ENCODE measurements at regions not wholly inside any gene's neighbourhood (a gene's known extent, or its start where the extent isn't known, plus 50 kb on each side); places are given as distances from the start of the nearest gene placed in this dataset.

- in situ Hi-C loops (cut with MboI; ENCODE audit: low sequenced_read_pairs in 4 of 4): no loop called here
- peaks cover 0 to 2% (median 0%) of the 10 kb centered on the region in 3 donors for H3K27me3 ChIP-seq
Measured at GRCh38 chr12:115012861-115013235, 328.9 kb upstream of the TBX3 start.

GRCh38 chr12:115011703-115012102 lies 327.7 kb upstream of the TBX3 start:
- intact Hi-C loops (cut with DNase I; ENCODE audit: low total_unique reads): no loop called here
- in situ Hi-C loops (cut with MboI; ENCODE audit: low sequenced_read_pairs in 4 of 4): no loop called here
- ATAC-seq (no peak), DNase-seq (no peak)
- Histone ChIP-seq H3K27ac (no peak overlapping the region), H3K4me3 (no peak overlapping the region), H3K9me3 (no peaks in the 10 kb centered on the region), H3K27me3 (peaks cover 0 to 2% (median 0%) of the 10 kb centered on the region in 3 donors), H3K36me3 (no peaks in the 10 kb centered on the region), H3K4me1 (no peaks in the 10 kb centered on the region)
- TF ChIP-seq POLR2A (IDR thresholded peaks at IDR 0.05): no peak
- TF ChIP-seq, protein P1, sequence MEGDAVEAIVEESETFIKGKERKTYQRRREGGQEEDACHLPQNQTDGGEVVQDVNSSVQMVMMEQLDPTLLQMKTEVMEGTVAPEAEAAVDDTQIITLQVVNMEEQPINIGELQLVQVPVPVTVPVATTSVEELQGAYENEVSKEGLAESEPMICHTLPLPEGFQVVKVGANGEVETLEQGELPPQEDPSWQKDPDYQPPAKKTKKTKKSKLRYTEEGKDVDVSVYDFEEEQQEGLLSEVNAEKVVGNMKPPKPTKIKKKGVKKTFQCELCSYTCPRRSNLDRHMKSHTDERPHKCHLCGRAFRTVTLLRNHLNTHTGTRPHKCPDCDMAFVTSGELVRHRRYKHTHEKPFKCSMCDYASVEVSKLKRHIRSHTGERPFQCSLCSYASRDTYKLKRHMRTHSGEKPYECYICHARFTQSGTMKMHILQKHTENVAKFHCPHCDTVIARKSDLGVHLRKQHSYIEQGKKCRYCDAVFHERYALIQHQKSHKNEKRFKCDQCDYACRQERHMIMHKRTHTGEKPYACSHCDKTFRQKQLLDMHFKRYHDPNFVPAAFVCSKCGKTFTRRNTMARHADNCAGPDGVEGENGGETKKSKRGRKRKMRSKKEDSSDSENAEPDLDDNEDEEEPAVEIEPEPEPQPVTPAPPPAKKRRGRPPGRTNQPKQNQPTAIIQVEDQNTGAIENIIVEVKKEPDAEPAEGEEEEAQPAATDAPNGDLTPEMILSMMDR (IDR thresholded peaks at IDR 0.05 in 4 of 5, conservative IDR thresholded peaks at IDR 0.05 in 1 of 5): no peak

More at GRCh38 chr12:115012861-115013235, 328.9 kb upstream of the TBX3 start:
- no peak for TF ChIP-seq POLR2A (IDR thresholded peaks at IDR 0.05)
- no peaks in the 10 kb centered on the region for H3K36me3 ChIP-seq
- DNase-seq (no peak), ATAC-seq (no peak)
- no peaks in the 10 kb centered on the region for H3K9me3 ChIP-seq
- no peaks in the 10 kb centered on the region for H3K4me1 ChIP-seq
- intact Hi-C loops (cut with DNase I; ENCODE audit: low total_unique reads): no loop called here
- peak overlapping the region in 2 of 4 donors; percentile 21 to 57 for H3K27ac ChIP-seq
- no peak overlapping the region for H3K4me3 ChIP-seq

DNA sequence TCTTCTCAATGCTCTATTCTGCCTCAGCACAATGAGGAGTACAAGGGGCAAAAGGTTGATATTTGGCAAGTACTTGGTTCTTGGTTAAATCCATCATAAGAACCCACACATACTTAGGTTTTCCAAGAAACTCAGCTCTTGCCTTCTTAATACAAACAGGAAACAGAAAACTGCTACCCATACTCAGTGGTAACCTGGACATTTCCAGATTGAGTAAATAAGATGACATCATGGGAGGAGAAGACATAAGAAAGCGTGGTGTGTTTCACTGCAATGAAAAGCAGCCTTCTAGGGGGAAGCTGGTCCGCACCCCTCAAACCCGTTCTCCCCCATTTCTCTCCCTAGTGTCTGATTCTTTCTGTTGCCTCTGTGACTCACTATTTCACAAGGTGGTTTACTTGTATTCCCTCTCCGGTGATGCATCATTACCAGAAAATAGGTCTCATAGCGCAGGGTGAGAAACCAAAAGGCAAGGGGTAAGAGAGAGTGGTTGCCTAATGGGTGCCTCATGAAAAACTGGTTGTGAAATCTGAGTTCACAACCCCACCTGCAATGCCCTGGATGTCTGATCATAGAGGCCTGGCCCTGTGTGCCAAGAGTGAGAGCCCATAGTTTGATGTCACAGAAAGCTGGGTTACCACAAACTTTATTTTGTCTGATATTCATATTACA lies 326.5 kb upstream of the TBX3 start:
- in situ Hi-C loops (cut with MboI; ENCODE audit: low sequenced_read_pairs in 4 of 4): no loop called here
- Histone ChIP-seq H3K4me3 (no peak overlapping the region), H3K27ac (no peak overlapping the region), H3K4me1 (no peaks in the 10 kb centered on the region), H3K36me3 (no peaks in the 10 kb centered on the region), H3K27me3 (peaks cover 0 to 2% (median 0%) of the 10 kb centered on the region in 3 donors), H3K9me3 (no peaks in the 10 kb centered on the region)
- no peak for TF ChIP-seq POLR2A (IDR thresholded peaks at IDR 0.05)
- TF ChIP-seq, protein P1 (IDR thresholded peaks at IDR 0.05 in 4 of 5, conservative IDR thresholded peaks at IDR 0.05 in 1 of 5): no peak
- ATAC-seq (no peak), DNase-seq (no peak)
- intact Hi-C loops (cut with DNase I; ENCODE audit: low total_unique reads): no loop called here

DNA sequence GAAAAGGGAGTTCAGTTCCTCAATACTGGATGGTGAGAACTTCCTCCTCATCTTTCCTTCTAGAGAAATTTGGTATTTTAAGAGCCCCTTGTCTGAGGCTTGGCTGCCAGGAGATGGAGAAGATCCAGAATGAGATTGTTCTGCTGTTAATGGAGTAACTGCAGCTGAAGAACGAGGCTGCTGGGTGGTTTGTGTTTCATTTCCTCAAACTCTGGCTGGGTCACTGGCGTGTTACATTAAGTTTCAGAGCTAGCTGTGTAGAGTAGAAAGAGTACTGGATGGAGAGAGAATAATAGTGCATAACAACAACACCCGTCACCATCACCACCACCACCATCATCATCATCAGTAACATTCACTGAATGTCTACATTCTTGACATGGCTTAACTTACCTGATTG lies 325.0 kb upstream of the TBX3 start:
- TF ChIP-seq POLR2A (IDR thresholded peaks at IDR 0.05): no peak
- TF ChIP-seq, protein P1 (IDR thresholded peaks at IDR 0.05 in 4 of 5, conservative IDR thresholded peaks at IDR 0.05 in 1 of 5): no peak
- no peak overlapping the region for H3K4me3 ChIP-seq
- in situ Hi-C loops (cut with MboI; ENCODE audit: low sequenced_read_pairs in 4 of 4): no loop called here
- DNase-seq (no peak), ATAC-seq (no peak)
- H3K27me3 ChIP-seq: peaks cover 0 to under 1% (median 0%) of the 10 kb centered on the region in 3 donors
- H3K4me1 ChIP-seq: no peaks in the 10 kb centered on the region
- intact Hi-C loops (cut with DNase I; ENCODE audit: low total_unique reads): no loop called here
- H3K27ac ChIP-seq: no peak overlapping the region
- H3K36me3 ChIP-seq: no peaks in the 10 kb centered on the region
- no peaks in the 10 kb centered on the region for H3K9me3 ChIP-seq

DNA sequence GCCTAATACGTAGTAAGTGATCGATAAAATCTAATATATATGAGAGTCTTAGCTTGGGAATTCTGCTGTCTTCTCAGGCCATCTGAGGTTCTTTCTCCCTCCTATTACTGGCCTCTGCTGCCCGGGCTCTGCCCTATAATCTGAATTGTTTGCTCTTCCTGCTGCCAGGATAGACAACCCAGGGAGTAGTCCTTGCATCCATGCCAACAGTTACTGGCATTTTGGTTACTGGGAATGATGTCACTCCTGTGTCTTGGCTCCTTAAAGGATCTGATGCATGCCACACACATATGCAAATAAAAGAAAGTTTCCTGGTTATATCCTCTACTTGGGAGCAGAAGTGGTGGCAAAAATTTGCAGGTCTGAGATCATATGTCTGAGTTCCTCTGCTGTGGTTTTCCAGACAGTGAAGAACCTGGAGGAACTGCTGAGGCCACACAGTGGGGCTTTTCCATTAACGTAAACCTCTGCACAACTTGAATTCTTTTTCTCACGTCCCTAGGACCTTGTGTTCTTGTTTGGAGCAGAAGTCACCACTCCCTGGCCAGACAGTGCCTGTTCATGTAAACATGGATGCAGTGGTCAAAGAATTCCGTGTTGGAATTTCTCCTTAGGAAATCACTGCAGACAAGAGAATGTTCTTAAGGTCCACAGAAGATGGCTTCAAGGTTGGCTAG lies 320.6 kb upstream of the TBX3 start:
- no peaks in the 10 kb centered on the region for H3K9me3 ChIP-seq
- DNase-seq: no peak
- H3K4me1 ChIP-seq: no peaks in the 10 kb centered on the region
- no peak overlapping the region for H3K4me3 ChIP-seq
- no peak overlapping the region for H3K27ac ChIP-seq
- intact Hi-C loops (cut with DNase I; ENCODE audit: low total_unique reads) (no loop called here), in situ Hi-C loops (cut with MboI; ENCODE audit: low sequenced_read_pairs in 4 of 4) (no loop called here)
- H3K27me3 ChIP-seq: no peaks in the 10 kb centered on the region
- no peak for TF ChIP-seq POLR2A (IDR thresholded peaks at IDR 0.05)
- TF ChIP-seq, protein P1 (IDR thresholded peaks at IDR 0.05 in 4 of 5, conservative IDR thresholded peaks at IDR 0.05 in 1 of 5): no peak
- no peak for ATAC-seq
- H3K36me3 ChIP-seq: no peaks in the 10 kb centered on the region

Data from gastrocnemius medialis (tissue), 4 donors.